SIG-M5 treated with dmso at 0.1 percent for 504 hours (cell line): ENCODE measurements at regions not wholly inside any gene's neighbourhood (a gene's known extent, or its start where the extent isn't known, plus 50 kb on each side); places are given as distances from the start of the nearest gene placed in this dataset.

ENCODE experiments used
- DNase-seq: peaks from one replicate; lab custom pipeline; 2025; ENCODE audit not compliant: unreplicated experiment; lab: John Stamatoyannopoulos, UW

GRCh38 chr22:26845021-26845743 lies 187.8 kb downstream of the MIAT start:
- DNase-seq = peak; percentile 25

GRCh38 chr22:26846076-26846475 lies 188.7 kb downstream of the MIAT start:
- no peak for DNase-seq

- no peak for DNase-seq
Observed at GRCh38 chr22:26846645-26847044, 189.3 kb downstream of the MIAT start.

GRCh38 chr22:26847046-26847445 lies 189.7 kb downstream of the MIAT start:
- DNase-seq = no peak

DNA sequence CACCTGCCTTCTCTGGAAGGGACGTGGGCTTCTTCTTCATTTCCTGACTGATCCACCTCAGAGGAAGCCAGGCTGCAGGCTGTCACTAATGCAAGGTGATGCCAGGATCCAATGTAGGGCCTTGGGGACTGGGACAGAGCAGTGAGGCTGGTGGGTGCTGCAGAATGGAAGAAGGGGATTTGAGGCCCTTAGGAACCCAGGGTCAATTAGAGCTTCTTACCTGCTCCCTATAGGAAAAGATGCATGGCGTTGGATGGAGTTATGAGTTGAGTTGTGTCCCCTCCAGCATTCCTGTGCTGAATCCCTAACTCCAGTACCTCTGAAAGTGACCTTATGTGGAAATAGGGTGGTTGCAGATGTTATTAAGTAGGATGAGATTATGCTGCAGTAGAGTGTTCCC lies 190.4 kb downstream of the MIAT start:
- DNase-seq = no peak

DNA sequence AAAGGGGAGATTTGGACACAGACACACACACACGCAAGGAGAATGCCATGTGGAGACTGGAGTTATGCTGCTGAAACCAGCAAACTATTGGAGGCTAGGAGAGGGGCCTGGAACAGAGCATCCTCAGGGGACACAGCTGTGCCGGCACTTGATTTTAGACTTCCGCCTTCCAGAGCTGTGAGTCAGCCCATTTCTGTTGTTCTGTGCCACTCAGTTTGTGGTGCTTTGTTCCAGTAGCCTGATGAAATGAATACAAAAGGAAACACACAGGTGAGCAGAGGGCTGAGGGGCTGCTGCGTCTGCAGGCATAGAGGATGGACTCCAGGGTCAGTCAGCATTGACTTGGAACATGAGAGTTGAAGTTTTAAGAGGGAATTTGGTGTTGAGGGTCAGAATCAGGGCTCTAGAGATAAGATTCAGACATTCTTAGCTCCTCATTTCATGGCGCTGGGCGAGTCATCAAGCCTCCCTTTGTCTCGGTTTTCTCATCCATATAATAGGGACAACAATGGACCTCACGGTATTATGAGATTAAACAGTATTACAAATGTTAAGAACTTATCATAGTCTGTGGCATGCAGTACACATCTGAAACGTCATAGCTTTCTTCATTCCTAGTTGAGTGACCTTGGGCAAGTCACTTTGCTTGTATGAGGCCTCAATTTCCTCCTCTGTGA lies 191.0 kb downstream of the MIAT start:
- DNase-seq = no peak

- DNase-seq = no peak
Observed at GRCh38 chr22:26849575-26849974, 192.2 kb downstream of the MIAT start.

- no peak for DNase-seq
Observed at GRCh38 chr22:26851125-26851524, 193.7 kb downstream of the MIAT start.

DNA sequence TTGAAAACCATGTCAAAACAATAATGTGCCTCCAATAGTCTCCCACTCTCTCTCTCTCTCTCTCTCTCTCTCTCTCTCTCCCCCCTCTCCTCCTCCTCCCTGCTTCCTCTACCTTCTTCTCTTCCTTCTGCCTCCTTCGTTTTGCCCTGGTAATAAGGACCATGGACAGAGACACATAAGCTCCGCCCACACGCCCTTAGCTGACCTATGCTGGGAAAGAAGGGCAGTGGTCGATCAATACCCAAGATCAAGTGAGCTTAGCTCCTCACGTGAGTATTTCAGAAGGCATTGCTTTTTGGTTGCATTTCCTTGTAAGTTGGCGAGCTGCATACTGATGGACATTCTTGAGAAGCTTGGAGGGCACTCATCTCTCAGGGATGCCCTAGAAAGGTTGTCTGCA lies 194.8 kb downstream of the MIAT start:
- DNase-seq = no peak

DNA sequence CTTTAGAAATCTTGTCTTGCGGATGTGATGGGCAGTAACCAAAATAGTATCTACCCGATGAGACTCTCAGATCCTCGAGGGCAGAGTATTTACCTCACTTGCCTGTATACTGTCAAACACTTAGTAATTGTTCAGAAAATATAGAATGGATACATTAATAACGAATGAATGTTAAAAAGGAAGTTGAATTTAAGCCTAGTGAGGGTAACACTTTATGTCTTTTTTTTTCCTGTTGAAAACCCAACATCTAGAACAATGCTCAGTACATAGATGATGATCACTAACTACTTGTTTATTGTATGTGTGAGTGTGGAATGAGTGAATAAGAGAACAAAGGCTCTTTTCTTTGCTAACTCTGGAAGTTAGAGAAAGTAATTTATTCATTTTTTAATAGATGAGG lies 195.7 kb downstream of the MIAT start:
- no peak for DNase-seq

GRCh38 chr22:26853495-26853894 lies 196.1 kb downstream of the MIAT start:
- no peak for DNase-seq

DNA sequence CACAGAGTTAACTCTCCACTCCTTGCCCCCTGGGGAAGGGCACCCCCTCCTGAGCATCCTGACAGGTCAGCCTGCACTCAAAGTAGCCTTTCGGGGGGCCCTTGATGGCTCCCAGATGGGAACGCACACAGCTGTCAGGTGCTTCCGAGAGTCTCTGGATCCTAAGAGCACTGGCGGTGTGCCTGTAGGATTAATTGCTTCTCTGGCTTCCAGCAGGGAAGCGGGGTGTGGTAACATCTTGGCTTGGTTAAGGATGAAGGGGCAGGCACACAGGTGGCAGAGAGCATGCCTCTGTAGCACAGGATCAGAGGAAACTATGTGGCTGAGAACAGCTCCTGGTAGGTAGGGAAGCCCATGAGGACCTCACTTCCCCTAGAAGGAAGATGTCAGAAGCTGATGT lies 199.8 kb downstream of the MIAT start:
- DNase-seq = no peak

- DNase-seq = no peak
Observed at GRCh38 chr22:26860301-26860700, 202.9 kb downstream of the MIAT start.

GRCh38 chr22:26865021-26865420 lies 207.6 kb downstream of the MIAT start:
- DNase-seq = no peak

- DNase-seq = no peak
Observed at GRCh38 chr22:26883393-26883792, 226.0 kb downstream of the MIAT start.

GRCh38 chr22:26884921-26885320 lies 227.5 kb downstream of the MIAT start:
- no peak for DNase-seq

DNA sequence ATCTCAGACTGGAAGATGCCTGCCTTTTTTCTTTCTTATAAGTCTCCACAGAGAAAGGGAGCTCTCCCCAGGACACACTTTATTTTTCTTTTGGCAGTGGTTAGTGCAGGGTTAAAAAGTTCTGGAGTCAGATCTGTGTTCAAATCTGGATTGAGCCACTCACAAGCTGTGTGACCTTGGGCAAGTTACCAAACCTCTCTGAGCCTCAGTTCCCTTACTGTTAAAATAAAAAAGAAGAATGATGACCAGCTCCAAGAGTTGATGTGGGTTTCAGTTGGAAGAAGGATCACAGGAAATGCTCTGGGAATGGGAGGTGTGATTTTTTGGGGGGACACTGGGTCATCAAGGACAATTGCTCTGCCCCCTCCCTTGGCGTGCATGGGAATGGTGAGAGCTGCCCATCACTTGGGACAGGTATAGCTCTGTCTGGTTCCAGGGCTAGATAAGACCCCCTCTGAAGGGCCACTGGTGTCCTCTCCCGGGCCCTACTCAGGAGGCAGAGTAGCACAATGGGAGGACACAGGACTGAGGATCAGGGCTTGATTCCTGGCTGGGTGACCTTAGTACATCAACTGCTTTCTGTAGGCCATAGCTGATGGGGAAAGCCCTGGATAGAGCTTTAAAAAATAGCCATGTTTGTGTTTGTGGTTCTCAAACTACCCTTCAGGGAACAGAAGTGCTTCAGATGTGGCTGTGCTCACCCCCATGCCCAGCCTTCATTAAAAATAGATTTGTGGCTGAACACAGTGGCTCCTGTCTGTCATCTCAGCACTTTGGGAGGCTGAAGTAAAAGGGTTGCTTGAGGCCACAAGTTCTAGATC lies 228.3 kb downstream of the MIAT start:
- no peak for DNase-seq

- DNase-seq = no peak
Observed at GRCh38 chr22:26887456-26887855, 230.1 kb downstream of the MIAT start.

DNA sequence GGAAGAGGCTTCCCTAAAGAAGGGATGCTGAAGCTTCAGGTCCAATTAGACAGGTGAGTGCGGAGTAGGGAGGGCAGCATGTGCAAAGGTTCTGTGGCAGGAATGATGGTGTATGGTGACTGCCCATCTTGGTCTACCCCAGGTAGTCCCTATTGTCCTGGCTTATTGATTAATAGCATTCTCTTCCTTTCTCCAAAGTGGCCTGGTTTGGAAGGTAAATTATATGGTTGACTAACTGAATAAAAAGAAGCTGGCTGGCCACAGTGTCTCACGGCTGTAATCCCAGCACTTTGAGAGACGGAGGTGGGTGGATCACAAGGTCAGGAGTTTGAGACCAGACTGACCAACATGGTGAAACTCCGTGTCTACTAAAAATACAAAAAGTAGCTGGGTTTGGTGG lies 230.5 kb downstream of the MIAT start:
- no peak for DNase-seq

- DNase-seq = no peak
Observed at GRCh38 chr22:26888887-26889286, 231.5 kb downstream of the MIAT start.

DNA sequence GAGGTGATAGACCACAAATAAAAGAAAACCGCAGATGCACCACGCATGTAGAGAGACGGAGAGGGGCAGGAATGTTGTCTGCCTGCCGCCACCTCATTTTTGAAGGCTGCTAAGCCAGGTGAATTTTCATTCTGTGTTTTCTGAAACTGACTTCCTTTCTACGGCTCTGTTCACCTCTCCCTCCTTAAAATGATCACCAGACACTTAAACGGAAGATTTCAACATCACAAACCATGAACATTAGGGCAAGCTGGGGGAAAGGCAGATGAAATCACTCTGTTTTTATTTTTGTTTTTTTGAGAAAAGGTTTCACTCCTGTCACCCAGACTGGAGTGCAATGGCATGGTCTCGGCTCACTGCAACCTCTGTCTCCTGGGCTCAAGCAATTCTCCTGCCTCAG lies 232.4 kb downstream of the MIAT start:
- DNase-seq = no peak

- no peak for DNase-seq
Observed at GRCh38 chr22:26890870-26891269, 233.5 kb downstream of the MIAT start.
